IMR-90 (cell line): ENCODE measurements at regions not wholly inside any gene's neighbourhood (a gene's known extent, or its start where the extent isn't known, plus 50 kb on each side); places are given as distances from the start of the nearest gene placed in this dataset.

ENCODE experiments used
- ATAC-seq: fragments of 200-7000 bp; cut with Tn5 transposase; 2 replicates; pipeline ENCODE4 v1.9.1; 2020; ENCODE audit warnings: low read depth, mild to moderate bottlenecking, moderate library complexity
- BruUV-seq: library from RNA; stranded (reverse); fragments of 400-500 nt; replicated peaks from 2 replicates; lab custom pipeline; 2021; lab: Mats Ljungman, UMichigan
- CTCF ChIA-PET: fragments of 300-600 bp; formaldehyde crosslinking; extraction: SDS; loops from one replicate; lab custom pipeline; 2021; ENCODE audit warnings: antibody characterized with exemption; lab: Yijun Ruan, JAX
- POLR2A ChIA-PET: fragments of 300-600 bp; sonication (Branson Sonifier 250); formaldehyde crosslinking; loops from one replicate; lab custom pipeline; 2022; ENCODE audit warnings: antibody characterized with exemption; ENCODE audit not compliant: unreplicated experiment; lab: Charles Lee
- DNase-seq: peaks from one replicate; pipeline ENCODE4 v3.0.0; 2013
- H2AFZ ChIP-seq: replicated peaks from 2 replicates; pipeline ENCODE3; 2013; ENCODE audit warnings: low read length, mild to moderate bottlenecking; ENCODE audit not compliant: poor library complexity
- H2AK5ac ChIP-seq: 2 replicates; pipeline ENCODE4 v1.6.1; 2013; ENCODE audit warnings: low read depth, low read length, inconsistent platforms
- H2AK9ac ChIP-seq: replicated peaks from 2 replicates; pipeline ENCODE3; 2013; ENCODE audit warnings: mild to moderate bottlenecking, low read depth, low read length, moderate library complexity; ENCODE audit not compliant: poor library complexity
- H2BK120ac ChIP-seq: 2 replicates; pipeline ENCODE4 v1.6.1; 2013; ENCODE audit warnings: low read depth, low read length, inconsistent platforms
- H2BK15ac ChIP-seq: 3 replicates; pipeline ENCODE4 v1.6.1; 2013; ENCODE audit warnings: low read depth, low read length, inconsistent platforms
- H2BK20ac ChIP-seq: 2 replicates; pipeline ENCODE4 v1.6.1; 2013; ENCODE audit warnings: low read depth, mild to moderate bottlenecking, inconsistent platforms, low read length, moderate library complexity
- H2BK5ac ChIP-seq: 2 replicates; pipeline ENCODE4 v1.6.1; 2013; ENCODE audit warnings: mild to moderate bottlenecking, low read depth, low read length, inconsistent platforms; ENCODE audit not compliant: poor library complexity, severe bottlenecking
- H3K14ac ChIP-seq: replicated peaks from 2 replicates; pipeline ENCODE4 v1.6.1; 2013; ENCODE audit warnings: low read depth, low read length, inconsistent platforms
- H3K18ac ChIP-seq: 2 replicates; pipeline ENCODE4 v1.6.1; 2013; ENCODE audit warnings: low read depth, low read length, control low read depth
- H3K23ac ChIP-seq: 2 replicates; pipeline ENCODE4 v1.6.1; 2013; ENCODE audit warnings: low read depth, low read length, inconsistent platforms
- H3K27ac ChIP-seq: 2 replicates; pipeline ENCODE4 v1.5.1; 2013; ENCODE audit warnings: mild to moderate bottlenecking, control low read depth, low read length; ENCODE audit not compliant: insufficient read depth
- H3K27me3 ChIP-seq: 2 replicates; pipeline ENCODE4 v1.6.1; 2013; ENCODE audit warnings: low read length; ENCODE audit not compliant: control insufficient read depth, insufficient read depth
- H3K36me3 ChIP-seq: 2 replicates; pipeline ENCODE4 v1.6.1; 2013; ENCODE audit warnings: low read length, mixed read lengths; ENCODE audit not compliant: control insufficient read depth, insufficient read depth
- H3K4ac ChIP-seq: 2 replicates; pipeline ENCODE4 v1.6.1; 2013; ENCODE audit warnings: low read depth, low read length, inconsistent platforms
- H3K4me1 ChIP-seq: 2 replicates; pipeline ENCODE4 v1.6.1; 2013; ENCODE audit warnings: low read length, mixed read lengths; ENCODE audit not compliant: control insufficient read depth, insufficient read depth
- H3K4me2 ChIP-seq: 2 replicates; pipeline ENCODE4 v1.6.1; 2013; ENCODE audit warnings: low read depth, mild to moderate bottlenecking, control low read depth, low read length, moderate library complexity
- H3K4me3 ChIP-seq: 2 replicates; pipeline ENCODE4 v1.5.1; 2013; ENCODE audit warnings: low read depth, mild to moderate bottlenecking, control low read depth, low read length, moderate library complexity; ENCODE audit not compliant: insufficient read depth
- H3K56ac ChIP-seq: 2 replicates; pipeline ENCODE4 v1.6.1; 2013; ENCODE audit warnings: low read length, inconsistent platforms; ENCODE audit not compliant: insufficient read depth; ENCODE audit errors: extremely low read depth
- H3K79me1 ChIP-seq, 2 experiments: 2 replicates each; pipeline ENCODE4 v1.6.1; 2013; ENCODE audit warnings: low read length in 2 of 2, inconsistent platforms in 1 of 2, low read depth in 1 of 2
- H3K9ac ChIP-seq: 2 replicates; pipeline ENCODE4 v1.6.1; 2013; ENCODE audit warnings: low read depth, low read length, control low read depth
- H3K9me1 ChIP-seq: 2 replicates; pipeline ENCODE4 v1.6.1; 2013; ENCODE audit warnings: low read length, inconsistent platforms; ENCODE audit not compliant: insufficient read depth
- H3K9me3 ChIP-seq: 2 replicates; pipeline ENCODE4 v1.6.1; 2013; ENCODE audit warnings: low read length; ENCODE audit not compliant: control insufficient read depth, insufficient read depth
- H4K20me1 ChIP-seq: 2 replicates; pipeline ENCODE4 v1.6.1; 2013; ENCODE audit warnings: low read length, inconsistent platforms; ENCODE audit not compliant: insufficient read depth
- H4K5ac ChIP-seq: 2 replicates; pipeline ENCODE4 v1.6.1; 2013; ENCODE audit warnings: mild to moderate bottlenecking, low read depth, low read length, control low read depth
- H4K8ac ChIP-seq, 2 experiments: 2 replicates each; pipeline ENCODE4 v1.6.1; 2013; ENCODE audit warnings: low read depth in 2 of 2, low read length in 2 of 2, control low read depth in 1 of 2, inconsistent platforms in 1 of 2
- H4K91ac ChIP-seq: 2 replicates; pipeline ENCODE4 v1.6.1; 2013; ENCODE audit warnings: low read depth, low read length, inconsistent platforms; ENCODE audit not compliant: insufficient read depth
- CHD1 ChIP-seq: IDR thresholded peaks from 2 replicates; pipeline ENCODE4 v1.6.1; 2012; ENCODE audit warnings: low read depth, low read length, improper control_type of control experiment
- CTCF ChIP-seq: conservative IDR thresholded peaks from 2 replicates; pipeline ENCODE4 v1.5.1; 2012; ENCODE audit warnings: mild to moderate bottlenecking, low read depth, low read length, improper control_type of control experiment
- ELK1 ChIP-seq: fragments of 150-350 bp; IDR thresholded peaks from 2 replicates; pipeline ENCODE4 v1.6.1; 2016; ENCODE audit warnings: low read depth, mild to moderate bottlenecking, low read length, moderate library complexity, borderline replicate concordance
- FOS ChIP-seq: fragments of 150-350 bp; IDR thresholded peaks from 2 replicates; pipeline ENCODE4 v1.6.1; 2016; ENCODE audit warnings: low read depth, low read length
- MAFK ChIP-seq: IDR thresholded peaks from 2 replicates; pipeline ENCODE4 v1.6.1; 2012; ENCODE audit warnings: low read depth, low read length, improper control_type of control experiment
- MAZ ChIP-seq: IDR thresholded peaks from 2 replicates; pipeline ENCODE4 v1.6.1; 2012; ENCODE audit warnings: low read depth, mild to moderate bottlenecking, low read length, improper control_type of control experiment, moderate library complexity, borderline replicate concordance
- MXI1 ChIP-seq: IDR thresholded peaks from 2 replicates; pipeline ENCODE4 v1.6.1; 2012; ENCODE audit warnings: low read depth, mild to moderate bottlenecking, low read length, moderate library complexity, borderline replicate concordance
- NFE2L2 ChIP-seq: fragments of 150-350 bp; IDR thresholded peaks from 2 replicates; pipeline ENCODE4 v1.6.1; 2016; ENCODE audit warnings: low read depth, mild to moderate bottlenecking, low read length
- POLR2A ChIP-seq: IDR thresholded peaks from 2 replicates; pipeline ENCODE4 v1.6.1; 2012; ENCODE audit warnings: mild to moderate bottlenecking, low read depth, low read length
- RAD21 ChIP-seq: IDR thresholded peaks from 2 replicates; pipeline ENCODE4 v1.6.1; 2012; ENCODE audit warnings: low read length, improper control_type of control experiment
- RCOR1 ChIP-seq: IDR thresholded peaks from 2 replicates; pipeline ENCODE4 v1.6.1; 2012; ENCODE audit warnings: mild to moderate bottlenecking, low read length, improper control_type of control experiment; ENCODE audit not compliant: insufficient replicate concordance
- RFX5 ChIP-seq: IDR thresholded peaks from 2 replicates; pipeline ENCODE4 v1.8.0; 2012; ENCODE audit warnings: low read depth, mild to moderate bottlenecking, low read length, moderate library complexity
- SMC3 ChIP-seq: fragments of 150-350 bp; IDR thresholded peaks from 2 replicates; pipeline ENCODE4 v1.6.1; 2016; ENCODE audit warnings: low read depth, mild to moderate bottlenecking, antibody characterized with exemption, low read length, moderate library complexity
- USF2 ChIP-seq: fragments of 150-350 bp; IDR thresholded peaks from 2 replicates; pipeline ENCODE4 v1.6.1; 2017; ENCODE audit warnings: mild to moderate bottlenecking, antibody characterized with exemption, low read length, low read depth
- WGBS, 2 experiments: methylation state at CpG; one replicate each; pipeline versions ENCODE4 v1.1.5 to v1.1.7; 2013; ENCODE audit warnings: missing lambda C conversion rate in 2 of 2; ENCODE audit not compliant: insufficient read length in 1 of 2; ENCODE audit errors: extremely low coverage in 2 of 2; 5-methylcytosine and 5-hydroxymethylcytosine counted together
- dilution Hi-C: fragments of 300-500 bp; cut with HindIII; formaldehyde crosslinking; loops from one replicate; pipeline ENCODE4 v1.14.3; 2018; ENCODE audit warnings: low sequenced_read_pairs; ENCODE audit not compliant: unreplicated experiment
- in situ Hi-C: fragments of 300-500 bp; cut with MboI; formaldehyde crosslinking; loops from 3 replicates; pipeline ENCODE4 v1.14.3; 2019; ENCODE audit warnings: low sequenced_read_pairs, inconsistent platforms, mixed read lengths
- intact Hi-C: fragments of 100-400 bp; cut with micrococcal nuclease; formaldehyde crosslinking; loops from 2 replicates; pipeline ENCODE4 v1.10.0; 2022

GRCh38 chr1:106836708-106837107 is 219.8 kb upstream of the PRMT6 start:
- H3K9me1 ChIP-seq, result no peaks in the 10 kb centered on the region

More at GRCh38 chr1:106836708-106837107, 219.8 kb upstream of the PRMT6 start:
- WGBS, 2 experiments, result no CpG with 5 or more reads among the region's 2 CpGs
- H3K18ac ChIP-seq, result no peak overlapping the region
- no peak overlapping the region for H3K4me2 ChIP-seq
- ATAC-seq (no peak), DNase-seq (no peak)
- no peak overlapping the region for H3K56ac ChIP-seq
- no peak overlapping the region for H3K27ac ChIP-seq
- no peak overlapping the region for H3K4ac ChIP-seq
- H4K20me1 ChIP-seq, result no peaks in the 10 kb centered on the region
- ChIA-PET POLR2A (no interaction called here), CTCF (interaction anchor here (0.6 kb wide), 1 partner anchor 306 kb away, joined by 3 read pairs; no protein-coding TSS in a partner anchor)
- H3K79me1 ChIP-seq, result no peaks in the 10 kb centered on the region
- H4K5ac ChIP-seq, result no peak overlapping the region
- no peak overlapping the region for H3K23ac ChIP-seq
- no peaks in the 10 kb centered on the region for H3K36me3 ChIP-seq
- intact Hi-C loops, result no loop called here
- no peak overlapping the region for H2AK5ac ChIP-seq
- dilution Hi-C loops, result no loop called here
- no peak overlapping the region for H4K8ac ChIP-seq
- no peak overlapping the region for H3K4me3 ChIP-seq
- no peaks in the 10 kb centered on the region for H3K9me3 ChIP-seq
- no TSS peak for BruUV-seq
- in situ Hi-C loops, result no loop called here
- H4K91ac ChIP-seq, result no peak overlapping the region
- no peak overlapping the region for H3K9ac ChIP-seq
- no peak overlapping the region for H3K14ac ChIP-seq
- H2AFZ ChIP-seq, result no peak overlapping the region
- H2BK120ac ChIP-seq, result no peak overlapping the region
- H2BK20ac ChIP-seq, result no peak overlapping the region
- no peaks in the 10 kb centered on the region for H3K4me1 ChIP-seq
- H2BK15ac ChIP-seq, result no peak overlapping the region
- H3K27me3 ChIP-seq, result no peaks in the 10 kb centered on the region
- H2BK5ac ChIP-seq, result no peak overlapping the region
- TF ChIP-seq SMC3 (no peak), MAZ (no peak), RFX5 (no peak), NFE2L2 (no peak), MXI1 (no peak), USF2 (no peak), RCOR1 (no peak), FOS (no peak), CHD1 (no peak), CTCF (no peak), POLR2A (no peak), RAD21 (no peak), MAFK (no peak), ELK1 (no peak)
- no peak overlapping the region for H2AK9ac ChIP-seq
